ENCODE measurements at regions not wholly inside any gene's neighbourhood (a gene's known extent, or its start where the extent isn't known, plus 50 kb on each side); places are given as distances from the start of the nearest gene placed in this dataset.
A peak's percentile ranks its signal among the peaks of the same experiment; 100 is the strongest.

- no peaks in the 10 kb centered on the region for H3K36me3 ChIP-seq (ENCODE audit: control insufficient read depth in 2 of 2, extremely low read depth in 1 of 2, insufficient read depth in 2 of 2, low read length in 2 of 2)
- no peaks in the 10 kb centered on the region for H3K27me3 ChIP-seq (ENCODE audit: control insufficient read depth, extremely low read depth, insufficient read depth, low read length)
- H4K20me1 ChIP-seq (ENCODE audit: control insufficient read depth, extremely low read depth, insufficient read depth, low read length), result no peaks in the 10 kb centered on the region
- no peak overlapping the region for H3K4me2 ChIP-seq (ENCODE audit: control insufficient read depth, extremely low read depth, insufficient read depth, low read depth, low read length)
- no peak overlapping the region for H2AFZ ChIP-seq (ENCODE audit: control insufficient read depth, low read length)
- H3K27ac ChIP-seq (ENCODE audit: control insufficient read depth, insufficient read depth, low read length), result no peak overlapping the region
- DNase-seq (ENCODE audit: low read depth, low spot score) (no peak), FAIRE-seq (no peak)
- H3K9me3 ChIP-seq (ENCODE audit: control insufficient read depth, low read depth, low read length), result no peaks in the 10 kb centered on the region
- dilution Hi-C loops (cut with MboI; ENCODE audit: extremely low pct_ligation_motif_present, low sequenced_read_pairs), result no loop called here
- H3K79me2 ChIP-seq (ENCODE audit: control insufficient read depth, insufficient read depth, low read length), result no peaks in the 10 kb centered on the region
- no peak overlapping the region for H3K4me3 ChIP-seq (ENCODE audit: control insufficient read depth in 2 of 3, extremely low read depth in 1 of 3, insufficient read depth in 2 of 3, low read depth in 1 of 3, low read length in 3 of 3)
- H3K4me1 ChIP-seq (ENCODE audit: control insufficient read depth, extremely low read depth, insufficient read depth, low read length), result peaks cover 11% of the 10 kb centered on the region
- H3K9me1 ChIP-seq (ENCODE audit: control insufficient read depth, extremely low read depth, insufficient read depth, low read length), result no peaks in the 10 kb centered on the region
- no peak overlapping the region for H3K9ac ChIP-seq (ENCODE audit: control insufficient read depth, extremely low read depth, insufficient read depth, low read length)
- no peak for TF ChIP-seq EZH2 (IDR thresholded peaks at IDR 0.05; ENCODE audit: low read length)
- TF ChIP-seq, protein P1, sequence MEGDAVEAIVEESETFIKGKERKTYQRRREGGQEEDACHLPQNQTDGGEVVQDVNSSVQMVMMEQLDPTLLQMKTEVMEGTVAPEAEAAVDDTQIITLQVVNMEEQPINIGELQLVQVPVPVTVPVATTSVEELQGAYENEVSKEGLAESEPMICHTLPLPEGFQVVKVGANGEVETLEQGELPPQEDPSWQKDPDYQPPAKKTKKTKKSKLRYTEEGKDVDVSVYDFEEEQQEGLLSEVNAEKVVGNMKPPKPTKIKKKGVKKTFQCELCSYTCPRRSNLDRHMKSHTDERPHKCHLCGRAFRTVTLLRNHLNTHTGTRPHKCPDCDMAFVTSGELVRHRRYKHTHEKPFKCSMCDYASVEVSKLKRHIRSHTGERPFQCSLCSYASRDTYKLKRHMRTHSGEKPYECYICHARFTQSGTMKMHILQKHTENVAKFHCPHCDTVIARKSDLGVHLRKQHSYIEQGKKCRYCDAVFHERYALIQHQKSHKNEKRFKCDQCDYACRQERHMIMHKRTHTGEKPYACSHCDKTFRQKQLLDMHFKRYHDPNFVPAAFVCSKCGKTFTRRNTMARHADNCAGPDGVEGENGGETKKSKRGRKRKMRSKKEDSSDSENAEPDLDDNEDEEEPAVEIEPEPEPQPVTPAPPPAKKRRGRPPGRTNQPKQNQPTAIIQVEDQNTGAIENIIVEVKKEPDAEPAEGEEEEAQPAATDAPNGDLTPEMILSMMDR (optimal IDR thresholded peaks at IDR 0.05 in 1 of 3, IDR thresholded peaks at IDR 0.05 in 1 of 3, conservative IDR thresholded peaks at IDR 0.05 in 1 of 3; ENCODE audit: extremely low read depth in 1 of 3, insufficient read depth in 2 of 3, low read length in 3 of 3), result no peak
These were observed 105.8 kb downstream of the TNFSF18 start for GRCh38 chr1:172944931-172945330.

GRCh38 chr1:172946814-172947507 lies 103.8 kb downstream of the TNFSF18 start:
- no peaks in the 10 kb centered on the region for H3K9me1 ChIP-seq (ENCODE audit: control insufficient read depth, extremely low read depth, insufficient read depth, low read length)
- dilution Hi-C loops (cut with MboI; ENCODE audit: extremely low pct_ligation_motif_present, low sequenced_read_pairs), result no loop called here
- FAIRE-seq, result peak; percentile 57

More at GRCh38 chr1:172946814-172947507, 103.8 kb downstream of the TNFSF18 start:
- Histone ChIP-seq H3K4me2 (ENCODE audit: control insufficient read depth, extremely low read depth, insufficient read depth, low read depth, low read length) (no peak overlapping the region), H3K27me3 (ENCODE audit: control insufficient read depth, extremely low read depth, insufficient read depth, low read length) (no peaks in the 10 kb centered on the region), H3K27ac (ENCODE audit: control insufficient read depth, insufficient read depth, low read length) (no peak overlapping the region), H3K36me3 (ENCODE audit: control insufficient read depth in 2 of 2, extremely low read depth in 1 of 2, insufficient read depth in 2 of 2, low read length in 2 of 2) (no peaks in the 10 kb centered on the region), H3K9me3 (ENCODE audit: control insufficient read depth, low read depth, low read length) (no peaks in the 10 kb centered on the region), H3K79me2 (ENCODE audit: control insufficient read depth, insufficient read depth, low read length) (no peaks in the 10 kb centered on the region), H3K9ac (ENCODE audit: control insufficient read depth, extremely low read depth, insufficient read depth, low read length) (no peak overlapping the region), H3K4me1 (ENCODE audit: control insufficient read depth, extremely low read depth, insufficient read depth, low read length) (peaks cover 16% of the 10 kb centered on the region), H2AFZ (ENCODE audit: control insufficient read depth, low read length) (no peak overlapping the region), H4K20me1 (ENCODE audit: control insufficient read depth, extremely low read depth, insufficient read depth, low read length) (no peaks in the 10 kb centered on the region), H3K4me3 (ENCODE audit: control insufficient read depth in 2 of 3, extremely low read depth in 1 of 3, insufficient read depth in 2 of 3, low read depth in 1 of 3, low read length in 3 of 3) (no peak overlapping the region)
- DNase-seq (ENCODE audit: low read depth, low spot score), result no peak
- TF ChIP-seq, protein P1 (optimal IDR thresholded peaks at IDR 0.05 in 1 of 3, IDR thresholded peaks at IDR 0.05 in 1 of 3, conservative IDR thresholded peaks at IDR 0.05 in 1 of 3; ENCODE audit: extremely low read depth in 1 of 3, insufficient read depth in 2 of 3, low read length in 3 of 3), result no peak
- TF ChIP-seq EZH2 (IDR thresholded peaks at IDR 0.05; ENCODE audit: low read length), result no peak
